Endodermal cell (in vitro differentiated cells): ENCODE measurements at regions not wholly inside any gene's neighbourhood (a gene's known extent, or its start where the extent isn't known, plus 50 kb on each side); places are given as distances from the start of the nearest gene placed in this dataset.
"Not testable (repeated sequence)": the region's sequence is repeated elsewhere in the genome, so short reads cannot be mapped to it uniquely, and the experiment has no call there.

ENCODE experiments used
- DNase-seq: peaks from one replicate; pipeline ENCODE4 v3.0.0-alpha.2; 2017
- H3K27ac ChIP-seq: 2 replicates; pipeline ENCODE4 v1.5.1; 2013; ENCODE audit warnings: mild to moderate bottlenecking, low read depth, low read length, moderate library complexity
- H3K27me3 ChIP-seq: 2 replicates; pipeline ENCODE4 v1.6.1; 2013; ENCODE audit warnings: mild to moderate bottlenecking, low read length, moderate library complexity; ENCODE audit not compliant: insufficient read depth, control insufficient read depth, poor library complexity, severe bottlenecking
- H3K36me3 ChIP-seq: 2 replicates; pipeline ENCODE4 v1.7.0; 2013; ENCODE audit warnings: mild to moderate bottlenecking, low read length, moderate library complexity; ENCODE audit not compliant: control insufficient read depth, insufficient read depth
- H3K4me1 ChIP-seq: one replicate; pipeline ENCODE4 v1.7.0; 2013; ENCODE audit warnings: low read length; ENCODE audit not compliant: control insufficient read depth, insufficient read depth
- H3K4me3 ChIP-seq: 2 replicates; pipeline ENCODE4 v1.5.1; 2013; ENCODE audit warnings: mild to moderate bottlenecking, low read length, moderate library complexity
- H3K9ac ChIP-seq: 2 replicates; pipeline ENCODE4 v1.6.1; 2013; ENCODE audit warnings: mild to moderate bottlenecking, low read length, moderate library complexity; ENCODE audit not compliant: poor library complexity, severe bottlenecking; ENCODE audit errors: extremely low read depth
- H3K9me3 ChIP-seq: 2 replicates; pipeline ENCODE4 v1.6.1; 2013; ENCODE audit warnings: mild to moderate bottlenecking, low read length, moderate library complexity; ENCODE audit not compliant: control insufficient read depth
- H3K27ac Mint-ChIP-seq: 2 replicates; pipeline ENCODE4 v1.8.0; 2020; ENCODE audit warnings: mixed read lengths
- H3K27me3 Mint-ChIP-seq: 2 replicates; pipeline ENCODE4 v1.8.0; 2021; ENCODE audit warnings: mild to moderate bottlenecking, mixed read lengths; ENCODE audit not compliant: insufficient read depth
- H3K36me3 Mint-ChIP-seq: 2 replicates; pipeline ENCODE4 v1.8.0; 2020; ENCODE audit warnings: low read depth, mixed read lengths
- H3K4me1 Mint-ChIP-seq: 2 replicates; pipeline ENCODE4 v1.8.0; 2020; ENCODE audit warnings: mixed read lengths
- H3K4me3 Mint-ChIP-seq: 2 replicates; pipeline ENCODE4 v1.8.0; 2020; ENCODE audit warnings: mild to moderate bottlenecking, moderate library complexity, mixed read lengths
- H3K9me3 Mint-ChIP-seq: 2 replicates; pipeline ENCODE4 v1.8.0; 2020; ENCODE audit warnings: mild to moderate bottlenecking, mixed read lengths
- CTCF ChIP-seq: fragments of 200-600 bp; sonication (generic); conservative IDR thresholded peaks from 2 replicates; pipeline ENCODE4 v1.5.0; 2021; ENCODE audit warnings: antibody characterized with exemption, mild to moderate bottlenecking
- WGBS, 2 experiments: methylation state at CpG; one replicate each; pipeline versions ENCODE4 v1.1.5 to v1.1.7; 2013; ENCODE audit warnings: missing lambda C conversion rate in 2 of 2, mixed read lengths in 1 of 2; ENCODE audit not compliant: insufficient coverage in 1 of 2, insufficient read length in 1 of 2; 5-methylcytosine and 5-hydroxymethylcytosine counted together

- Histone ChIP-seq H3K36me3 (no peaks in the 10 kb centered on the region), H3K9ac (no peak overlapping the region), H3K4me1 (no peaks in the 10 kb centered on the region), H3K27me3 (no peaks in the 10 kb centered on the region), H3K9me3 (peaks cover 15% of the 10 kb centered on the region), H3K4me3 (no peak overlapping the region), H3K27ac (no peak overlapping the region)
- no peaks in the 10 kb centered on the region for H3K27me3 Mint-ChIP-seq
- WGBS, 2 experiments = 93 to 100% methylated on average over 1 to 8 of the region's 8 CpGs
- peaks cover 32% of the 10 kb centered on the region for H3K9me3 Mint-ChIP-seq
- no peaks in the 10 kb centered on the region for H3K36me3 Mint-ChIP-seq
- no peak overlapping the region for H3K4me3 Mint-ChIP-seq
- H3K4me1 Mint-ChIP-seq = peaks cover 11% of the 10 kb centered on the region
- TF ChIP-seq CTCF = no peak
- H3K27ac Mint-ChIP-seq = no peak overlapping the region
- DNase-seq = peak; percentile 10
Measured at GRCh38 chr6:157746897-157747296, 76.1 kb upstream of the SNX9 start.

GRCh38 chr6:157747370-157747769 lies 75.7 kb upstream of the SNX9 start:
- no peak for DNase-seq
- TF ChIP-seq CTCF = no peak
- no peak overlapping the region for H3K9ac ChIP-seq
- Mint-ChIP-seq H3K36me3 (no peaks in the 10 kb centered on the region), H3K27ac (no peak overlapping the region), H3K27me3 (no peaks in the 10 kb centered on the region), H3K4me3 (no peak overlapping the region), H3K4me1 (peaks cover 7% of the 10 kb centered on the region), H3K9me3 (peaks cover 37% of the 10 kb centered on the region)
- no peaks in the 10 kb centered on the region for H3K36me3 ChIP-seq
- peaks cover 20% of the 10 kb centered on the region for H3K9me3 ChIP-seq
- no peaks in the 10 kb centered on the region for H3K27me3 ChIP-seq
- no peaks in the 10 kb centered on the region for H3K4me1 ChIP-seq
- no peak overlapping the region for H3K27ac ChIP-seq
- H3K4me3 ChIP-seq = no peak overlapping the region
- WGBS, 2 experiments = 89 to 100% methylated on average over 1 to 4 of the region's 4 CpGs

GRCh38 chr6:157748839-157749571 lies 74.0 kb upstream of the SNX9 start:
- Histone ChIP-seq H3K9me3 (peaks cover 36% of the 10 kb centered on the region), H3K9ac (no peak overlapping the region), H3K27ac (no peak overlapping the region), H3K4me3 (no peak overlapping the region), H3K4me1 (no peaks in the 10 kb centered on the region), H3K27me3 (no peaks in the 10 kb centered on the region), H3K36me3 (no peaks in the 10 kb centered on the region)
- DNase-seq = peak; percentile 3
- Mint-ChIP-seq H3K9me3 (peaks cover 52% of the 10 kb centered on the region), H3K27ac (no peak overlapping the region), H3K4me1 (peaks cover 6% of the 10 kb centered on the region), H3K36me3 (no peaks in the 10 kb centered on the region), H3K27me3 (peaks cover 6% of the 10 kb centered on the region), H3K4me3 (no peak overlapping the region)
- no peak for TF ChIP-seq CTCF
- 84 to 100% methylated on average over 2 of the region's 2 CpGs for WGBS, 2 experiments

GRCh38 chr6:157750973-157751372 lies 72.1 kb upstream of the SNX9 start:
- peak; percentile 6 for DNase-seq
- peaks cover 14% of the 10 kb centered on the region for H3K4me1 Mint-ChIP-seq

More at GRCh38 chr6:157750973-157751372, 72.1 kb upstream of the SNX9 start:
- not testable (repeated sequence) for H3K4me3 Mint-ChIP-seq, H3K27ac Mint-ChIP-seq, H3K9ac ChIP-seq, H3K27me3 ChIP-seq, H3K4me3 ChIP-seq, H3K36me3 ChIP-seq, H3K27ac ChIP-seq, H3K36me3 Mint-ChIP-seq, H3K27me3 Mint-ChIP-seq, H3K4me1 ChIP-seq
- 99% methylated on average over 3 of the region's 3 CpGs; no CpG with 5 or more reads in 1 of the 2 experiments for WGBS, 2 experiments
- peaks cover 58% of the 10 kb centered on the region for H3K9me3 Mint-ChIP-seq
- H3K9me3 ChIP-seq = peaks cover 40% of the 10 kb centered on the region
